ENCODE measurements at regions not wholly inside any gene's neighbourhood (a gene's known extent, or its start where the extent isn't known, plus 50 kb on each side); places are given as distances from the start of the nearest gene placed in this dataset.

DNA sequence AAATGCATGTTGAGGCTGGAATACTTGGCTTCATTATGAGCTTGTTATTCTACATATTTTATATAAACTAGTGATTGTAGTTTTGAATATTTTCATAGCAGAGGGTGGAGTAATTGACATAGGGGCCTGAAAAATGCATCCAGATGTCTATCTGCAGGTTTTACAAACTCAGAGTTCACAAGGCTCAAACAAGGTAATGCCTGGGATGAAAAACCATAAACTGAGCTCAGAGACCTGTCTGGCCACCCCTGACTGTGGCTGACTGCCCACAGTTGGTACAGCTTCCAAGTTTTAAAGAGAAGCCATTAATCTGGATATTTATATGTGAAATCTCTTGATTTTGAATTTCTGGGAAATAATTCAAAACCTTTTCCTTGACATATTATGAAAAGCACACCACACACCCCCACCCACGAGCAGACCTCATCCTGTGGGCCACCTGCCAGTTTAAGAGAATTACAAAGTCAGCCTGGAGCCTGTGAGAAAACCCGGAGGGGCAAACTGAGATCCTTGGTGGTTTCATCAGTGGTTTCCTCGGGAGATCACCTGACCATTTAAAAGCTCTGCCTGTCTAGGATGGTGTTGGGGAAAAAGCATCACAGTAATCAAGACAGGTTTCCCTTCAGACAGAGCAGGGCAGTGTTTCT lies 230.1 kb downstream of the SAMD5 start:
- no peak for TF ChIP-seq CTCF (IDR thresholded peaks at IDR 0.05)
- no peak for TF ChIP-seq POLR2A (IDR thresholded peaks at IDR 0.05)
